Erythroblast (primary cell): ENCODE measurements at regions not wholly inside any gene's neighbourhood (a gene's known extent, or its start where the extent isn't known, plus 50 kb on each side); places are given as distances from the start of the nearest gene placed in this dataset.

ENCODE experiments used
- GATA1 ChIP-seq: IDR thresholded peaks from 2 replicates; pipeline ENCODE4 v1.6.1; 2011; ENCODE audit warnings: low read depth, mild to moderate bottlenecking, control low read depth, low read length, moderate library complexity
- POLR2A ChIP-seq: IDR thresholded peaks from 2 replicates; pipeline ENCODE4 v1.6.1; 2011; ENCODE audit warnings: mild to moderate bottlenecking, low read length

GRCh38 chr7:52786174-52786573 lies 249.3 kb upstream of the POM121L12 start:
- no peak for TF ChIP-seq POLR2A
- no peak for TF ChIP-seq GATA1
